SJCRH30 (cell line): ENCODE measurements at regions not wholly inside any gene's neighbourhood (a gene's known extent, or its start where the extent isn't known, plus 50 kb on each side); places are given as distances from the start of the nearest gene placed in this dataset.

Experiments used
- DNase-seq, 2 experiments: peaks; one replicate each; pipeline ENCODE4 v3.0.0-alpha.2; 2015 to 2020
- H3K27ac ChIP-seq: fragments of 250-450 bp; sonication (Bioruptor Pico); 2 replicates; pipeline ENCODE4 v1.5.1; 2020; ENCODE audit warnings: mild to moderate bottlenecking, moderate library complexity
- H3K27me3 ChIP-seq: fragments of 250-450 bp; sonication (Bioruptor Pico); 2 replicates; pipeline ENCODE4 v1.5.1; 2020; ENCODE audit warnings: mild to moderate bottlenecking, moderate library complexity
- H3K36me3 ChIP-seq: fragments of 250-450 bp; sonication (Bioruptor Pico); 2 replicates; pipeline ENCODE4 v1.5.1; 2020; ENCODE audit warnings: mild to moderate bottlenecking, moderate library complexity
- H3K4me1 ChIP-seq: fragments of 250-450 bp; sonication (Bioruptor Pico); 2 replicates; pipeline ENCODE4 v1.5.1; 2020; ENCODE audit warnings: mild to moderate bottlenecking, moderate library complexity
- H3K4me3 ChIP-seq: fragments of 250-450 bp; sonication (Bioruptor Pico); 2 replicates; pipeline ENCODE4 v1.5.1; 2020; ENCODE audit warnings: mild to moderate bottlenecking, moderate library complexity
- H3K9me3 ChIP-seq: fragments of 250-450 bp; sonication (Bioruptor Pico); replicated peaks from 2 replicates; pipeline ENCODE4 v1.5.1; 2020; ENCODE audit warnings: mild to moderate bottlenecking, moderate library complexity

GRCh38 chr6:105566503-105566902 is 163.6 kb upstream of the PREP start:
- Histone ChIP-seq H3K36me3 (no peaks in the 10 kb centered on the region), H3K27me3 (no peaks in the 10 kb centered on the region), H3K9me3 (no peaks in the 10 kb centered on the region), H3K4me3 (no peak overlapping the region), H3K4me1 (no peaks in the 10 kb centered on the region), H3K27ac (no peak overlapping the region)
- DNase-seq: no peak

DNA sequence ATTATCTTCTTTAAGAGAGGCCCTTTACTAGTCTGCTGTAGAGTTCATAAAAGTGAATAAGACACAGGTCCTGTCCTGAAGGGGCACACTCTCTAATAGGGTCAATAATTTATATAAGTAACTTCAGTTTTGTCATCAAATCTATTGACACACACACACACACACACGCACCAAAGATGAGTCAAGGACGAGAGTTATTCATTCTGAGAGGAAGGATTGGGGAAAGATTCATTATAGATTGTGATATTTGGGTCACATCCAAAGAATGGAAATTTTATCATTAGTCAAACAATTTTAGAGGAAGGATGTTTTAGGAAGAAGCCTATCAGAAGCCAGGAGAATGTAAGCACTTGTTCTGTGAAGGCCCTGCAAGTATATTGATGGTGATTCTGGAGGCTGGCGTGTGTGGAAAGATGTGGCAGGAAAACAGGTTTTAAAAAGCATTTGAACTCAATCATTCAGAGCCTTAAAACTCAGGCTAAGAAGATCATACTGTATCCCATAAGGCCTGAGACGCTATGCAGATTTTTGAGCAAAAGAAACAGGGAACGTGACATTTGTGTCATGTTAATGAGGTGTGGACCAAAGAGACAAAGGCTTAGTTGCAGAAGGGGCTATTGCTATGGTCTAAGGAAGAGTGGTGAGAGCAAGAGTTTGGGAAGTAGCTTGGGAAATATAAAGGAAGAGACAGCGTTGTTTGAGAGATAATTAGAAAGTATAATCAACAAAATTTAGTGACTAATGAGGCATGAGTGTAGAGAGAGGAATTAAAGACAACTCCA is 161.4 kb upstream of the PREP start:
- Histone ChIP-seq H3K4me1 (no peaks in the 10 kb centered on the region), H3K4me3 (no peak overlapping the region), H3K9me3 (no peaks in the 10 kb centered on the region), H3K36me3 (no peaks in the 10 kb centered on the region), H3K27ac (no peak overlapping the region), H3K27me3 (no peaks in the 10 kb centered on the region; the same call in 1 of the 2 replicates)
- no peak for DNase-seq

DNA sequence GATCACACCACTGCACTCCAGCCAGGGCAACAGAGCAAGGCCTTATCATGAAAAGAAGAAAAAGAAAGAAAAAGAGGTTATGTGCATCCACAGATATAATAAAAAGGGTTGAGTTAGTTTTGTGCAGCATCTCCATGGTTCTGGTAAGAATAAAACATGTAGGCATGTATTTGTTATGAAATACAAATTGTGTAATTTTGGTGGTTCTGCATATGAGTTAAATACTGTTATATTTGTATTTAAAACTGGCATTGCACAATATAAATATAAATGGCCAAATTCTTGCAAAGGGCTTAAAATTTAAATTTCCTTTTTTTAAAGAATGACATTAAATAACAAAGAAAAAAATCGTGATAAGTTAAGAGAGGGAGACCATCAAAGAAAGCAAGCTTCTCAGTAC is 159.1 kb upstream of the PREP start:
- no peaks in the 10 kb centered on the region for H3K9me3 ChIP-seq
- H3K27ac ChIP-seq: no peak overlapping the region
- H3K36me3 ChIP-seq: no peaks in the 10 kb centered on the region
- H3K4me3 ChIP-seq: no peak overlapping the region
- DNase-seq: no peak
- H3K4me1 ChIP-seq: no peaks in the 10 kb centered on the region
- no peaks in the 10 kb centered on the region; the same call in 1 of the 2 replicates for H3K27me3 ChIP-seq

DNA sequence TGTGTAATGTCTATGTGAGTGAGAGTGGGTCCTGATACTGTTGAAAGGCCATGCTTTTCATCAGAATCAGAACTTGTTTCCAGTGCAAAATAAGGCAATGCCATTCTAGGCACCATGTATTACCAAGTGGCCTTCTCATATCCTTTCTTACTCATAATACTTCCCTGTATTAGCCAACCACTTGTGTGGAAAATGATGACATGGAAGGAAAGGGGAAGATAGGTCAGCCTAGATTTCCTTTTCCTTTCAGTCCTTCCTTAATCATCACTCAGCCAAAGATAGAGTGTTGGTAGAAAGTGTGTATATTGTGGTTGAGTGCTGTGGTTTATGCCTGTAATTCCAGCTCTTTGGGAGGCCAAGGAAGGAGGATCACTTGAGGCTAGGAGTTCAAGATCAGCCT is 158.6 kb upstream of the PREP start:
- no peaks in the 10 kb centered on the region for H3K4me1 ChIP-seq
- no peak for DNase-seq
- no peaks in the 10 kb centered on the region for H3K36me3 ChIP-seq
- H3K27me3 ChIP-seq: no peaks in the 10 kb centered on the region; the same call in 1 of the 2 replicates
- H3K9me3 ChIP-seq: no peaks in the 10 kb centered on the region
- no peak overlapping the region for H3K4me3 ChIP-seq
- H3K27ac ChIP-seq: no peak overlapping the region

DNA sequence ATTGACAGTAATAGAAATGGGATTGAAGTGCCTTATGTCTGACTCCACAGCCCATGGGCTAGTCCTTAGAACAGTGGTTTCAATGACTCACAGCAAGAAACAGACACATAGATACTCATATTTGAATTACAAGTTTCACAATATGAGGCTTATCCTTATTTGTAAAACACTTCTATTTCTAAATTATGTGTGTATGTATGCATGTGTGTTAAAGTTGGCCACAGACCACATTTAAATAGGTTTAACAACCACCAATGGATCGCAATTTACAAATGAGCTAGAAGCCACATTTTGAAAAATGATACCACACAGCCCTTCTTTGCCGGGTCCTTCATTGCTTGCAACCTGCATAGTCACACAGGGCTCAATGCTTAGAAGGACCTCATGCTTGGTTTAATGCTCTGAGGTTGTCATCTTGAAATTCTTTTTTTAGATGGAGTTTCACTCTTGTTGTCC is 157.8 kb upstream of the PREP start:
- H3K4me3 ChIP-seq: no peak overlapping the region
- no peaks in the 10 kb centered on the region for H3K9me3 ChIP-seq
- DNase-seq: no peak
- no peak overlapping the region for H3K27ac ChIP-seq
- H3K27me3 ChIP-seq: no peaks in the 10 kb centered on the region; the same call in 1 of the 2 replicates
- no peaks in the 10 kb centered on the region for H3K36me3 ChIP-seq
- no peaks in the 10 kb centered on the region for H3K4me1 ChIP-seq

DNA sequence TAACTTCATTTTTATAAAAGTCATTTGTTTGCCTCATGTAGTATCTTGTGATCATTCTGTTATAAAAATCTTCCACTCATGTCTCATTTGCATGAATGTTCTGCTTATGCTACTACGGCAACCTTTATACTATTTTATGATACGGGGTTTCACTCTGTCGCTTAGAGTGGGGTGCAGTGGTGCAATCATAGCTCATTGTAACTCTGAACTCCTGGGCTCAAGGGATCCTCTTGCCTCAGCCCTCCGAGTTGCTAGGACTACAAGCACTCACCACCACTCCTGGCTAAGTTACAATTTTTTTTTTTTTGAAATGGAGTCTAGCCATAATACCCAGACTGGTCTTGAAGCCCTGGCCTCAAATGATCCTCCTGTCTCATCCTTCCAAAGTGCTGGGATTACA is 154.4 kb upstream of the PREP start:
- Histone ChIP-seq H3K9me3 (no peaks in the 10 kb centered on the region), H3K27me3 (no peaks in the 10 kb centered on the region; the same call in 1 of the 2 replicates), H3K27ac (no peak overlapping the region), H3K36me3 (no peaks in the 10 kb centered on the region), H3K4me1 (no peaks in the 10 kb centered on the region), H3K4me3 (no peak overlapping the region)
- no peak for DNase-seq

DNA sequence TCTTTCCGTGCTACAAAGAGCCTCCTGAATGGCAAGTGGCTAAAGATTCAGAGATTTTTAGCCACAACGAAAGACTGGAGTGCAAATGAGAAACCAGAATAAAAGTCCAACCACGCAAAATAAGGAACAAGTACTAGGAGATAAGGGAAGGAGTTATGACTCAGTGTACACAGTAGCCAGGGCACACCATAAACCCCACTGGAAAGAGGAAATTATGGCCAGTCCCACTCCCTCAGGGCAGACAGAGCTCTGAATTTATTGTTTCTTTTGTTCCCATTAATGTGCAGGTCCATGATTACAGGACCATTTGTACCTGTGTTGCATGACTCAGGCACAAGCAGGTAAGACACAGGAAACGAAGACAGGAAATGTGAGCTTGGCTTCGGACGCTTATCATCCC is 150.3 kb upstream of the PREP start:
- DNase-seq: no peak
- Histone ChIP-seq H3K9me3 (no peaks in the 10 kb centered on the region), H3K27me3 (0 out of 2 replicates have a peak, but pooled peaks cover 3% of the 10 kb centered on the region), H3K4me1 (no peaks in the 10 kb centered on the region), H3K27ac (no peak overlapping the region), H3K4me3 (no peak overlapping the region), H3K36me3 (no peaks in the 10 kb centered on the region)

GRCh38 chr6:105550955-105551620 is 148.2 kb upstream of the PREP start:
- H3K4me3 ChIP-seq: no peak overlapping the region
- 0 out of 2 replicates have a peak, but pooled peaks cover 3% of the 10 kb centered on the region for H3K27me3 ChIP-seq
- H3K36me3 ChIP-seq: no peaks in the 10 kb centered on the region
- no peaks in the 10 kb centered on the region for H3K9me3 ChIP-seq
- no peaks in the 10 kb centered on the region for H3K4me1 ChIP-seq
- DNase-seq: no peak
- H3K27ac ChIP-seq: no peak overlapping the region

DNA sequence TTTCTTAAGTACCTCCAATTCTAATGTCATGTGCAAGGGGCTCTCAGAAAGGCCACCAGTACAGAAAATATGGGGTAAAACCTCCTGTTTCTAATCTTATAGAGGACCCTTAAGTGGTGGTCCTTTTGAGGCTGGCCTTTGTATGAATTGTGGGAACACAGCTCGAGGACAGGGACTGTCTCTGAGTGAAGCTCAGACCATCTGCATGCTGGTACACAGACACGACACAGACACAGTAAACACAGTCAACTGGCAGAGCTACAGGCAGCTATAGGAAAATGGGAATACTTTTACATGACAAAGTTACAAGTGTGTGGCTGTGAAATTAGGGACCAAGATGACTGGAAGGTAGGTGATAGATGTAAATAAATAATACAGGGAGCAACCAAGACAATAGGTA is 143.9 kb upstream of the PREP start:
- Histone ChIP-seq H3K27me3 (0 out of 2 replicates have a peak, but pooled peaks cover 3% of the 10 kb centered on the region), H3K4me3 (no peak overlapping the region), H3K36me3 (no peaks in the 10 kb centered on the region), H3K27ac (no peak overlapping the region), H3K4me1 (no peaks in the 10 kb centered on the region), H3K9me3 (no peaks in the 10 kb centered on the region)
- no peak for DNase-seq

DNA sequence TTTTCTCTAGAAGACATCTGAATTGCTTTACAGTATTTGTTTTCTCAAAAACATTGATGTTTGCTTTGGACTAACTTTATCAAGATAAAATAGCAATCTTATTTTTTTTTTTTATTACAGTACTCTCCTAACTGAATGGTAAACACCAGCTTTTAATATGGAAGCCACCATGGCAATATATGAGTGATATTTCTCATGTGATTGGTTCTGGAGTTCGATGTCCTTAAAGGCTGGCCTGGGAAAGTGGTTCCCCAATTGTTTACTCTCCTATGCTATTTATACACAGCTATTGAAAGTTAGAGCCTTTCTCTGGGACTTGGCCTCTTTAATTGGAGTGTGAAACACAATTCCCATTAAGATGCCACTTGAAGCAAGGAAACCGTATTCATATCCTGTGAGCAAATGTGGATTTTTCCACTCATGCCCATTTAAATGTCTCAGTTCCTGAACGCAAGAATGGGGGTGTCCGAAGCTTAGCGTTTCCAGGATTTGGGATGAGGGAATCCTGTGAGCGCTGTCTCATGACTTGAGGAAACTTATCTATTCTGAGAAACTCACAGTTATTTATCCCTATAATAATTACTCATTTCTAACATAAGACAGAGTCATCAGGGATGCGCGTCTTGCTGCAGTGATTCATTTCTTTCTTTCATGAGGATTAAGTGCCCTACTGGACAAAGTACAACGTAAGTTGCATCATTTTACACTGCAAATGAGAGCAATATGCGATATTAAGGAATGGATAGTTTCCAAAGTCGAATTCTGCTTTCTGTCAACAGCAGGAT is 143.3 kb upstream of the PREP start:
- Histone ChIP-seq H3K4me1 (no peaks in the 10 kb centered on the region), H3K27ac (no peak overlapping the region)
- DNase-seq: no peak

GRCh38 chr6:105545228-105545920 is 142.5 kb upstream of the PREP start:
- Histone ChIP-seq H3K27me3 (0 out of 2 replicates have a peak, but pooled peaks cover 3% of the 10 kb centered on the region), H3K9me3 (no peaks in the 10 kb centered on the region), H3K4me3 (no peak overlapping the region), H3K27ac (no peak overlapping the region), H3K36me3 (no peaks in the 10 kb centered on the region), H3K4me1 (no peaks in the 10 kb centered on the region)
- no peak for DNase-seq

More for the DNA sequence above, 143.3 kb upstream of the PREP start:
- Histone ChIP-seq H3K36me3 (no peaks in the 10 kb centered on the region), H3K27me3 (0 out of 2 replicates have a peak, but pooled peaks cover 3% of the 10 kb centered on the region), H3K9me3 (no peaks in the 10 kb centered on the region), H3K4me3 (no peak overlapping the region)

GRCh38 chr6:105539911-105540310 is 137.0 kb upstream of the PREP start:
- no peaks in the 10 kb centered on the region for H3K36me3 ChIP-seq
- DNase-seq: no peak
- no peak overlapping the region for H3K4me3 ChIP-seq
- H3K27ac ChIP-seq: no peak overlapping the region
- no peaks in the 10 kb centered on the region for H3K27me3 ChIP-seq
- H3K9me3 ChIP-seq: no peaks in the 10 kb centered on the region
- no peaks in the 10 kb centered on the region for H3K4me1 ChIP-seq

GRCh38 chr6:105537981-105538578 is 135.2 kb upstream of the PREP start:
- Histone ChIP-seq H3K27me3 (no peaks in the 10 kb centered on the region), H3K4me1 (no peaks in the 10 kb centered on the region), H3K9me3 (no peaks in the 10 kb centered on the region), H3K4me3 (no peak overlapping the region), H3K36me3 (no peaks in the 10 kb centered on the region), H3K27ac (no peak overlapping the region)
- DNase-seq: no peak

GRCh38 chr6:105536961-105537360 is 134.1 kb upstream of the PREP start:
- Histone ChIP-seq H3K27ac (no peak overlapping the region), H3K36me3 (no peaks in the 10 kb centered on the region), H3K4me3 (no peak overlapping the region), H3K4me1 (no peaks in the 10 kb centered on the region), H3K9me3 (no peaks in the 10 kb centered on the region), H3K27me3 (no peaks in the 10 kb centered on the region)
- DNase-seq: no peak
